Liver (tissue), 8 donors: ENCODE measurements at regions not wholly inside any gene's neighbourhood (a gene's known extent, or its start where the extent isn't known, plus 50 kb on each side); places are given as distances from the start of the nearest gene placed in this dataset.

Experiments
- DNase-seq: peaks from one replicate; pipeline ENCODE4 v3.0.0-alpha.2; 2017; ENCODE audit warnings: low spot score
- H3K27ac ChIP-seq, 2 donors: one replicate each; pipeline ENCODE4 v1.7.0; 2013; ENCODE audit warnings: inconsistent platforms in 2 of 2, low read length in 2 of 2, control low read depth in 1 of 2, low read depth in 1 of 2, mild to moderate bottlenecking in 1 of 2
- H3K27me3 ChIP-seq, 4 donors: one replicate each; pipeline versions ENCODE4 v1.6.1 to v1.7.0; 2013; ENCODE audit warnings: low read length in 3 of 4, inconsistent platforms in 1 of 4, mild to moderate bottlenecking in 1 of 4, moderate library complexity in 1 of 4; ENCODE audit not compliant: control insufficient read depth in 4 of 4, insufficient read depth in 4 of 4
- H3K36me3 ChIP-seq, 4 donors: one replicate each; pipeline versions ENCODE4 v1.6.1 to v1.7.0; 2013; ENCODE audit warnings: low read length in 3 of 4, mild to moderate bottlenecking in 3 of 4, low read depth in 1 of 4, moderate library complexity in 1 of 4; ENCODE audit not compliant: control insufficient read depth in 4 of 4, insufficient read depth in 3 of 4
- H3K4me1 ChIP-seq, 4 donors: one replicate each; pipeline versions ENCODE4 v1.6.1 to v1.7.0; 2013; ENCODE audit warnings: low read length in 3 of 4, mild to moderate bottlenecking in 3 of 4, moderate library complexity in 1 of 4; ENCODE audit not compliant: control insufficient read depth in 4 of 4, insufficient read depth in 4 of 4
- H3K4me3 ChIP-seq, 3 donors: one replicate each; pipeline versions ENCODE4 v1.6.1 to v1.7.0; 2013; ENCODE audit warnings: low read length in 3 of 3, control low read depth in 1 of 3, low read depth in 1 of 3, mild to moderate bottlenecking in 1 of 3
- H3K9ac ChIP-seq, 2 donors: one replicate each; pipeline ENCODE4 v1.7.0; 2013; ENCODE audit warnings: low read length in 2 of 2, mild to moderate bottlenecking in 2 of 2, moderate library complexity in 2 of 2, control low read depth in 1 of 2, low read depth in 1 of 2
- H3K9me3 ChIP-seq, 4 donors: one replicate each; pipeline versions ENCODE4 v1.6.1 to v1.7.0; 2013; ENCODE audit warnings: low read length in 3 of 4; ENCODE audit not compliant: control insufficient read depth in 4 of 4
- ATF3 ChIP-seq: IDR thresholded peaks from 2 replicates; pipeline ENCODE4 v1.6.1; 2016; ENCODE audit warnings: antibody characterized with exemption
- HNF4A ChIP-seq, 2 donors: conservative IDR thresholded peaks; 2 replicates each; pipeline ENCODE4 v1.6.1; 2016; ENCODE audit warnings: antibody characterized with exemption in 2 of 2, mild to moderate bottlenecking in 2 of 2
- HNF4G ChIP-seq: IDR thresholded peaks from 2 replicates; pipeline ENCODE4 v1.6.1; 2016; ENCODE audit warnings: antibody characterized with exemption
- JUND ChIP-seq, 2 donors: IDR thresholded peaks; 2 replicates each; pipeline ENCODE4 v1.6.1; 2016; ENCODE audit warnings: antibody characterized with exemption in 2 of 2
- RAD21 ChIP-seq, 2 donors: IDR thresholded peaks; 2 replicates each; pipeline ENCODE4 v1.6.1; 2016; ENCODE audit warnings: antibody characterized with exemption in 2 of 2, mild to moderate bottlenecking in 2 of 2
- RXRA ChIP-seq, 2 donors: IDR thresholded peaks; 2 replicates each; pipeline ENCODE4 v1.6.1; 2017 to 2018; ENCODE audit warnings: antibody characterized with exemption in 2 of 2, mild to moderate bottlenecking in 1 of 2
- SP1 ChIP-seq: IDR thresholded peaks from 2 replicates; pipeline ENCODE4 v1.6.1; 2018; ENCODE audit warnings: antibody characterized with exemption, mild to moderate bottlenecking
- YY1 ChIP-seq: IDR thresholded peaks from 2 replicates; pipeline ENCODE4 v1.6.1; 2016; ENCODE audit warnings: antibody characterized with exemption, mild to moderate bottlenecking
- WGBS: extraction: QIAGEN DNeasy Blood & Tissue Kit; methylation state at CpG from one replicate; pipeline ENCODE4 v1.1.7; 2013; 5-methylcytosine and 5-hydroxymethylcytosine counted together
- TF ChIP-seq, protein P1 (sequence below): fragments of 150-350 bp; IDR thresholded peaks from 2 replicates; pipeline ENCODE4 v1.5.1; 2017; ENCODE audit warnings: improper control_type of control experiment, low read depth, low read length; ENCODE audit not compliant: missing input control
- TF ChIP-seq, protein P2 (sequence below): IDR thresholded peaks from 2 replicates; pipeline ENCODE4 v1.6.1; 2016; ENCODE audit warnings: antibody characterized with exemption
- TF ChIP-seq, protein P3 (sequence below): IDR thresholded peaks from 2 replicates; pipeline ENCODE4 v1.6.1; 2016; ENCODE audit warnings: antibody characterized with exemption
- TF ChIP-seq, protein P4 (sequence below): IDR thresholded peaks from 2 replicates; pipeline ENCODE4 v1.6.1; 2016; ENCODE audit warnings: antibody characterized with exemption, mild to moderate bottlenecking
- donor health status: healthy.
- donor health status: healthy.
- donor health status: healthy.
- donor health status: healthy.
- donor health status: healthy.

DNA sequence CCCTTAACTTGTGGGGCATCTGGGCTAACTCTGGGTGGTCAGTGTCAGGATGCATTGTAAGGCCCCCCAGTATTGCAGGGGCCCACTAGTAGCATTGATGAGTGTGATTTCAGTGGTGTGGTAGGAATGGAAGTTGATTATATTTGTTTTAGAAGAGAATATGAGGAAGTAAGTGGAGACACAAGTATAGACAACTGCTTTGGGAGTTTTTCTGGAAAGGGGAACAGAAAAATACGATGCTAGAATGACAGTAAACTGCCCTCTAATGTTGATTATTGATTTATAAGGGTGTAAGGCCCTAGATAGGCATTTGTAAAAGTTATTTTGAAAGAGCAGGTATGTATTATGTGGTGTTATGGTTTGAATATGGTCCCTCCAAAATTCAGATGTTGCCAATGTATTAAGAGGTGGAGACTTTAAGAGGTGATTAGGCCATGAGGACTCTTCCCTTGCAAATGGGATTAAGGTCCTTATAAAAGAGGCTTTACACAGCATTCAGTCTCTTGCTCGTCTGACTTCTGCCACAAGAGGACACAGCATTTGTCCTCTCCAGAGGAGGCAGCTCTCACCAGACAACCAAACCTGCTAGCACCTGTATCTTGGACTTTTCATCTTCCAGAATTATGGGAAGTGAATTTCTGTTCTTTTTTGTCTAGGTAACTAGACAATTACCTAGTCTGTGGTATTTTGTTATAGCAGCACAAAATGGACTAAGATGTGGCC lies 135.9 kb upstream of the DTNBP1 start (continued):
- TF ChIP-seq, protein P1, sequence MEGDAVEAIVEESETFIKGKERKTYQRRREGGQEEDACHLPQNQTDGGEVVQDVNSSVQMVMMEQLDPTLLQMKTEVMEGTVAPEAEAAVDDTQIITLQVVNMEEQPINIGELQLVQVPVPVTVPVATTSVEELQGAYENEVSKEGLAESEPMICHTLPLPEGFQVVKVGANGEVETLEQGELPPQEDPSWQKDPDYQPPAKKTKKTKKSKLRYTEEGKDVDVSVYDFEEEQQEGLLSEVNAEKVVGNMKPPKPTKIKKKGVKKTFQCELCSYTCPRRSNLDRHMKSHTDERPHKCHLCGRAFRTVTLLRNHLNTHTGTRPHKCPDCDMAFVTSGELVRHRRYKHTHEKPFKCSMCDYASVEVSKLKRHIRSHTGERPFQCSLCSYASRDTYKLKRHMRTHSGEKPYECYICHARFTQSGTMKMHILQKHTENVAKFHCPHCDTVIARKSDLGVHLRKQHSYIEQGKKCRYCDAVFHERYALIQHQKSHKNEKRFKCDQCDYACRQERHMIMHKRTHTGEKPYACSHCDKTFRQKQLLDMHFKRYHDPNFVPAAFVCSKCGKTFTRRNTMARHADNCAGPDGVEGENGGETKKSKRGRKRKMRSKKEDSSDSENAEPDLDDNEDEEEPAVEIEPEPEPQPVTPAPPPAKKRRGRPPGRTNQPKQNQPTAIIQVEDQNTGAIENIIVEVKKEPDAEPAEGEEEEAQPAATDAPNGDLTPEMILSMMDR = no peak
- TF ChIP-seq HNF4A (conservative IDR thresholded peaks at IDR 0.05) (no peak), RXRA (IDR thresholded peaks at IDR 0.05) (no peak), JUND (IDR thresholded peaks at IDR 0.05) (no peak)

GRCh38 chr6:15796844-15797243 lies 134.0 kb upstream of the DTNBP1 start:
- H3K9me3 ChIP-seq = peaks cover 0 to 4% (median 0%) of the 10 kb centered on the region in 4 donors
- H3K4me3 ChIP-seq = no peak overlapping the region
- no peaks in the 10 kb centered on the region for H3K36me3 ChIP-seq
- WGBS = 93% methylated on average over 5 of the region's 5 CpGs
- TF ChIP-seq, protein P2, sequence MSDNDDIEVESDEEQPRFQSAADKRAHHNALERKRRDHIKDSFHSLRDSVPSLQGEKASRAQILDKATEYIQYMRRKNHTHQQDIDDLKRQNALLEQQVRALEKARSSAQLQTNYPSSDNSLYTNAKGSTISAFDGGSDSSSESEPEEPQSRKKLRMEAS = no peak
- TF ChIP-seq, protein P3, sequence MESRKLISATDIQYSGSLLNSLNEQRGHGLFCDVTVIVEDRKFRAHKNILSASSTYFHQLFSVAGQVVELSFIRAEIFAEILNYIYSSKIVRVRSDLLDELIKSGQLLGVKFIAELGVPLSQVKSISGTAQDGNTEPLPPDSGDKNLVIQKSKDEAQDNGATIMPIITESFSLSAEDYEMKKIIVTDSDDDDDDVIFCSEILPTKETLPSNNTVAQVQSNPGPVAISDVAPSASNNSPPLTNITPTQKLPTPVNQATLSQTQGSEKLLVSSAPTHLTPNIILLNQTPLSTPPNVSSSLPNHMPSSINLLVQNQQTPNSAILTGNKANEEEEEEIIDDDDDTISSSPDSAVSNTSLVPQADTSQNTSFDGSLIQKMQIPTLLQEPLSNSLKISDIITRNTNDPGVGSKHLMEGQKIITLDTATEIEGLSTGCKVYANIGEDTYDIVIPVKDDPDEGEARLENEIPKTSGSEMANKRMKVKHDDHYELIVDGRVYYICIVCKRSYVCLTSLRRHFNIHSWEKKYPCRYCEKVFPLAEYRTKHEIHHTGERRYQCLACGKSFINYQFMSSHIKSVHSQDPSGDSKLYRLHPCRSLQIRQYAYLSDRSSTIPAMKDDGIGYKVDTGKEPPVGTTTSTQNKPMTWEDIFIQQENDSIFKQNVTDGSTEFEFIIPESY = no peak
- TF ChIP-seq JUND (IDR thresholded peaks at IDR 0.05) (no peak), HNF4G (no peak), RXRA (IDR thresholded peaks at IDR 0.05) (no peak), RAD21 (IDR thresholded peaks at IDR 0.05) (no peak), SP1 (no peak), ATF3 (no peak), YY1 (no peak)
- TF ChIP-seq, protein P4, sequence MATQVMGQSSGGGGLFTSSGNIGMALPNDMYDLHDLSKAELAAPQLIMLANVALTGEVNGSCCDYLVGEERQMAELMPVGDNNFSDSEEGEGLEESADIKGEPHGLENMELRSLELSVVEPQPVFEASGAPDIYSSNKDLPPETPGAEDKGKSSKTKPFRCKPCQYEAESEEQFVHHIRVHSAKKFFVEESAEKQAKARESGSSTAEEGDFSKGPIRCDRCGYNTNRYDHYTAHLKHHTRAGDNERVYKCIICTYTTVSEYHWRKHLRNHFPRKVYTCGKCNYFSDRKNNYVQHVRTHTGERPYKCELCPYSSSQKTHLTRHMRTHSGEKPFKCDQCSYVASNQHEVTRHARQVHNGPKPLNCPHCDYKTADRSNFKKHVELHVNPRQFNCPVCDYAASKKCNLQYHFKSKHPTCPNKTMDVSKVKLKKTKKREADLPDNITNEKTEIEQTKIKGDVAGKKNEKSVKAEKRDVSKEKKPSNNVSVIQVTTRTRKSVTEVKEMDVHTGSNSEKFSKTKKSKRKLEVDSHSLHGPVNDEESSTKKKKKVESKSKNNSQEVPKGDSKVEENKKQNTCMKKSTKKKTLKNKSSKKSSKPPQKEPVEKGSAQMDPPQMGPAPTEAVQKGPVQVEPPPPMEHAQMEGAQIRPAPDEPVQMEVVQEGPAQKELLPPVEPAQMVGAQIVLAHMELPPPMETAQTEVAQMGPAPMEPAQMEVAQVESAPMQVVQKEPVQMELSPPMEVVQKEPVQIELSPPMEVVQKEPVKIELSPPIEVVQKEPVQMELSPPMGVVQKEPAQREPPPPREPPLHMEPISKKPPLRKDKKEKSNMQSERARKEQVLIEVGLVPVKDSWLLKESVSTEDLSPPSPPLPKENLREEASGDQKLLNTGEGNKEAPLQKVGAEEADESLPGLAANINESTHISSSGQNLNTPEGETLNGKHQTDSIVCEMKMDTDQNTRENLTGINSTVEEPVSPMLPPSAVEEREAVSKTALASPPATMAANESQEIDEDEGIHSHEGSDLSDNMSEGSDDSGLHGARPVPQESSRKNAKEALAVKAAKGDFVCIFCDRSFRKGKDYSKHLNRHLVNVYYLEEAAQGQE = no peak
- TF ChIP-seq, protein P1 = no peak
- H3K27me3 ChIP-seq = no peaks in the 10 kb centered on the region
- no peak overlapping the region for H3K9ac ChIP-seq
- H3K4me1 ChIP-seq = no peaks in the 10 kb centered on the region
- no peak overlapping the region for H3K27ac ChIP-seq
- no peak for DNase-seq
